AG09319 (cell line): ENCODE measurements at regions not wholly inside any gene's neighbourhood (a gene's known extent, or its start where the extent isn't known, plus 50 kb on each side); places are given as distances from the start of the nearest gene placed in this dataset.

Experiments
- DNase-seq: peaks from one replicate; pipeline ENCODE4 v3.0.0-alpha.2; 2010; ENCODE audit warnings: low read depth; ENCODE audit errors: extremely low read depth
- TF ChIP-seq, protein P1 (sequence below): IDR thresholded peaks from 2 replicates; pipeline ENCODE4 v1.5.1; 2011; ENCODE audit warnings: low read depth, mild to moderate bottlenecking, inconsistent platforms, low read length, moderate library complexity

DNA sequence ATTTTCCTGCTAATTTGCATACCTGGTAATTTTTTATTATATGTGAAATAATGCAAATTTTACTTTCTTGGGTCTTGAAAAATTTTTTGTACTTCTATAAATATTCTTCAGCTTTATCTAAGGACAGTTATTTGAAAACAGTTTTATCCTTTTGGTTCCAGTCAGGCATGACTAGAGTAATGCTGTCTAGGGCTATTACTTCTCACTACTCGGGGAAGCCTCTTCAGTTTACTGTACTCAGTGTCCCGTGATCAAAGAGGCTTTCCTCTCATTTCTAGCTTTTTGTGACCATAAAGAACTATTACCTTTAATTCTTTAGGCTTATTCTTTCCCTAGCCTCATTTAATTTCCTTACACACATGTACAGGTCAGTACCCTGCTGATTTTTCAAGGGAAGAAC, 153.8 kb upstream of the HDAC9 start:
- DNase-seq = no peak
- TF ChIP-seq, protein P1, sequence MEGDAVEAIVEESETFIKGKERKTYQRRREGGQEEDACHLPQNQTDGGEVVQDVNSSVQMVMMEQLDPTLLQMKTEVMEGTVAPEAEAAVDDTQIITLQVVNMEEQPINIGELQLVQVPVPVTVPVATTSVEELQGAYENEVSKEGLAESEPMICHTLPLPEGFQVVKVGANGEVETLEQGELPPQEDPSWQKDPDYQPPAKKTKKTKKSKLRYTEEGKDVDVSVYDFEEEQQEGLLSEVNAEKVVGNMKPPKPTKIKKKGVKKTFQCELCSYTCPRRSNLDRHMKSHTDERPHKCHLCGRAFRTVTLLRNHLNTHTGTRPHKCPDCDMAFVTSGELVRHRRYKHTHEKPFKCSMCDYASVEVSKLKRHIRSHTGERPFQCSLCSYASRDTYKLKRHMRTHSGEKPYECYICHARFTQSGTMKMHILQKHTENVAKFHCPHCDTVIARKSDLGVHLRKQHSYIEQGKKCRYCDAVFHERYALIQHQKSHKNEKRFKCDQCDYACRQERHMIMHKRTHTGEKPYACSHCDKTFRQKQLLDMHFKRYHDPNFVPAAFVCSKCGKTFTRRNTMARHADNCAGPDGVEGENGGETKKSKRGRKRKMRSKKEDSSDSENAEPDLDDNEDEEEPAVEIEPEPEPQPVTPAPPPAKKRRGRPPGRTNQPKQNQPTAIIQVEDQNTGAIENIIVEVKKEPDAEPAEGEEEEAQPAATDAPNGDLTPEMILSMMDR = no peak

DNA sequence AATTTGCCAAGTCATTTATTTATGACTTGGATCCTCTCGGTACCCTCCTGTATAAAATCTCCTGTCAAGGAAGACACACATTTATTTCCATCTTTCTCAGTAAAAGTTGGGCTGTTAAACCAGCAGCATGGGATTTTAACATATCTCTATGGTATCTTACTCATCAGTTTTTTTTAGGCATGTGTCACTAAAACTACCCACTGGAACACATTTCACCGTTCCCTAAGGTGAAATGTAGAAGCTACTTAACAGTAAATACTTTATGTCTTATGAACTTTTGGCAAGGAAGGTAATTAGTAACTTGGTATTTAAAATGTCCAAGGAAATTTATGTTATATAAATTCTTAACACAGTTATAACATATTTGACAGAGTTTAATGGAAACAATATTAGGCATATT, 152.5 kb upstream of the HDAC9 start:
- TF ChIP-seq, protein P1 = no peak
- DNase-seq = no peak

DNA sequence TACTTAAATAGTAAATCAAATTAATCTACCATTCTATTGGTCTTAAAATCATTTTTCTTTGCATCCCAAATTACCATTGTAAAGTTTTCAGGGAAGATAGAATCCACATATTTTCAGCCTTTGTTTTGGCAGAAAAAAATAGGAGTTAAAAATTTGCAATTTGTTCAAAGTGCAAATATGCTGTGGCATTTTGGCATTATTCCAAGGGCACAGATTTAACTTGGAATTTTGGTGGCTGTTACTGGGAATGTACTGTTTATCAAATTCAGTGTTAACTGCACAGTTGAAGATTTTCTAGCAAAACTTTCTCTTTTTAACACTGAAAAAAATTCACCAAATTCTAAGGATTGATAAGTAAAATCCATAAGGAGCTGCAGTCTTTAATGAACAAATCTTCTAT, 151.0 kb upstream of the HDAC9 start:
- TF ChIP-seq, protein P1 = no peak
- DNase-seq = no peak

DNA sequence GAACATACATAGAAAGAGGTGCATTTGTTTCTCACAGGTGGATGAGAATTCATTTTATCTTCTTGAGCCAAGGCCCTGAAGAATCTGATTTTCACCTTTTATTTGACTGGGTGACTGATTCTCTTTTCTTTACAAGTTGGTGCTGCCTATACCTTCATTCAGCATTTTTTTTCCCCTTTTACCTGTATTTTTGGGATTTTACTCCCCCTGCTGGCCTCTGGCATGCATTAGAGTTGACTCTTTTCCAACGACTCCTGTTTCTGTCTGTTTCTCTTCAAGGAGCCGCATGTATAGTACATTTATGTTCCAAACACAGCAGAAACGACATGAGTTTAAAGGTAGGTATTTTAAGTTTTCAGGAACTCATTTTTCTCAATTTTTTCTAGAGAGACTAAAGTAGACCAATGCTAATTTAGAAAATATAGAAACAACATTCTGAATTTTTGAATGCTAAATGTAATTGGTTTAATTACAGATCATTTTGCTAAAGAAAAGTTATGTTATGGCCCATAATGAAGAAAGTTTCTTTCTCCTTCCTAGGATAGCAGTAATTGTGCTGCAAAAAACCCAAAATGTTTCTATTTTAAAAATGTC, 149.8 kb upstream of the HDAC9 start:
- DNase-seq = no peak
- TF ChIP-seq, protein P1 = peak; percentile 84

DNA sequence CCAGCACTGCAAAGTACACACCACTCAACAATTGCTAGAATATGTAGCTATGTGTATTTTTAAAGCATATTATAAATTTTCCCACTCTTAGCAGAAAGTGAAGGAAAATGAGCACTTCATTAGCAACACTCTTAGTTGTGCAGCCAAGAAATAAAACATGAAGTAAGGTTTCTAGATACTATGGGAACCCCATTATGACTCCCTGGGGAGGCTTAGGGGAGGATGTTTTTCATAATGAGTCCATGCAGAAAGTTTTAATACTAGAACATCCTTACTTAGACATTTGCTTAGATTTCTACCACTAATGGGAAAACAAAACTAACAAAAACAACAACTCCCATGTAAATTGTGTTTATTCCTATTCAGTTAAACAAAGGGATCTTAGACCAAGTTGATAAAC, 148.4 kb upstream of the HDAC9 start:
- no peak for DNase-seq
- TF ChIP-seq, protein P1 = no peak

DNA sequence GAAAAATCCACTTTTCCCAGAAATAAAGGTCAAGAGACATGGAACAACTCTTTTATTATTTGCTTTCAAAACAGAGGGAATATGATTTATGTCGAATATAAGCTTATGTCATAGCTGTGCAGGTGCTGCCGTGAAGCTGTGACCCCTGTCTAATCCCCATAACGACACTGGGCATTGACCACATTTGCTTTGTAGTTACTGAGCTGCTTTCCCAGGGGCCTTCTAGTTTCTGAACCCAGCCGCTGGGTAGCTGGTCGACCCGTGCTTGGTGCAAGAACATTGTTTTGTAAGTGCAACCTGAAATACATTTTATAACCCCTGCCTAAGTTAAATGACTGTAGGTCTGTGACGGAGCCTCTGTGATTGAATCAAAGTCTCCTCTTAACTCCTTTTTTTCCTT, 144.9 kb upstream of the HDAC9 start:
- DNase-seq = no peak
- TF ChIP-seq, protein P1 = no peak

DNA sequence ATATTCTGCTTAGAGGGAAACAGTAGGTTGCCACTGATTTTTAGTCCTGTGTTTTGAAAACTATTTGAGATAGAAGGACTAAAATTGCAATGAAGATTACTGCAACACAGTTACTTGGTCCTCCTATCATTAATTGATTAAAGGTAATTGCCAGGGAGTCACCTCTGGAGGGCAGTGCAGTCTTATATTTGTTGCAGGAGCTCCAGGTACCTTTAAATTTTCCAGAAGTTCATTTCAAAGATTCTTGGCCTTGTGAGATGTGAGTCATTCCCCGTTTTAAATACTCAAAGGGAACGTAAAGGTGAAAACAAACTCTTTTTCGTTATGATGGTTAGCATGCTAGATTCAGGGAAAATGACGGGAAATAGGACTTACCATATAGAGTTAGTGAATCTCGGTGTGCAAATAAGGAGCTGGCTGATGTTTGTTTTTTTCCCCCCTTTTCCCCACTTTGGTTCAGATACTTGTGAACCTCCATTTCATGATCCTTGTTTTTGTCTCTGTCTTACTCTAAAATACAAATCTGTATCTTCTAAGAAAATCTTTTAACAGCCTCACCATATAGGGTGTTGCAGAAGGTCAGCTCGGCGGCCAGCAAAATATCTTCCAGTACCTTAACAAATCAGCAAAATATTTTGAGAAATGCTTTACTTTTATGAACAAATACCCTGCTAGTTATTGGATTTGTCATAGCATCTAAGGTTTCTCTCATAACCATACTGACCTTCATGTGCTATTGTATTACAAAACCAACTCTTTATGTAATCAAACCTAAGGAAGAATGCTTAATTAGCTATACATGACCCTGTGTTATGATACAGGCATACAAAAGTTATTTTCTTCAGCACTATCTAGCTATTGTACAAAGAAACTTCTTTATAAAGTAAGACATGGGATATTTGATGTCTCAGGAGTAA, 143.0 kb upstream of the HDAC9 start:
- TF ChIP-seq, protein P1 = peak; percentile 34
- no peak for DNase-seq
